CD14-positive monocyte (primary cell): ENCODE measurements at regions not wholly inside any gene's neighbourhood (a gene's known extent, or its start where the extent isn't known, plus 50 kb on each side); places are given as distances from the start of the nearest gene placed in this dataset.

Source experiments
- DNase-seq, 3 donors: peaks; one replicate each; pipeline ENCODE4 v3.0.0-alpha.2; 2011 to 2022
- H2AFZ ChIP-seq: 2 replicates; pipeline ENCODE4 v1.6.0; 2012; ENCODE audit warnings: mild to moderate bottlenecking, low read depth, low read length, inconsistent platforms; ENCODE audit not compliant: insufficient read depth, poor library complexity, severe bottlenecking
- H3K27ac ChIP-seq, 2 donors: 1 replicate in 1 of 2; 2 replicates in 1 of 2; pipeline ENCODE4 v1.5.1; 2012 to 2013; ENCODE audit warnings: low read length in 2 of 2, control low read depth in 1 of 2, inconsistent platforms in 1 of 2, low read depth in 1 of 2, mild to moderate bottlenecking in 1 of 2
- H3K27me3 ChIP-seq, 2 donors: one replicate each; pipeline versions ENCODE4 v1.6.0 to v1.6.1; 2011 to 2013; ENCODE audit warnings: low read length in 2 of 2; ENCODE audit not compliant: control insufficient read depth in 2 of 2, insufficient read depth in 2 of 2
- H3K36me3 ChIP-seq, 2 donors: replicated peaks in 1 of 2; 1 replicate in 1 of 2; 2 replicates in 1 of 2; pipeline versions ENCODE4 v1.5.1 to v1.6.1; 2012 to 2013; ENCODE audit warnings: low read length in 2 of 2, control low read depth in 1 of 2, inconsistent platforms in 1 of 2, mild to moderate bottlenecking in 1 of 2; ENCODE audit not compliant: insufficient read depth in 2 of 2, control insufficient read depth in 1 of 2
- H3K4me1 ChIP-seq, 2 donors: 1 replicate in 1 of 2; 2 replicates in 1 of 2; pipeline versions ENCODE4 v1.5.1 to v1.6.1; 2012 to 2013; ENCODE audit warnings: low read length in 2 of 2, control low read depth in 1 of 2, inconsistent platforms in 1 of 2, mild to moderate bottlenecking in 1 of 2, moderate library complexity in 1 of 2; ENCODE audit not compliant: insufficient read depth in 2 of 2, control insufficient read depth in 1 of 2
- H3K4me2 ChIP-seq: replicated peaks from 2 replicates; pipeline ENCODE3; 2012; ENCODE audit warnings: low read length, moderate library complexity, mild to moderate bottlenecking; ENCODE audit not compliant: poor library complexity, severe bottlenecking; ENCODE audit errors: extremely low read depth
- H3K4me3 ChIP-seq, 3 experiments: fragments of 200-600 bp in 1 of 3; sonication (generic) in 1 of 3; replicated peaks in 1 of 3; 1 replicate in 2 of 3; 2 replicates in 1 of 3; pipeline ENCODE4 v1.5.1; 2011 to 2013; ENCODE audit warnings: low read length in 3 of 3, mild to moderate bottlenecking in 3 of 3, control low read depth in 2 of 3, low read depth in 2 of 3, inconsistent platforms in 1 of 3, moderate library complexity in 1 of 3
- H3K79me2 ChIP-seq: 2 replicates; pipeline ENCODE4 v1.6.0; 2012; ENCODE audit warnings: mild to moderate bottlenecking, control low read depth, inconsistent platforms, low read length, moderate library complexity; ENCODE audit not compliant: insufficient read depth
- H3K9ac ChIP-seq: 2 replicates; pipeline ENCODE4 v1.6.0; 2017; ENCODE audit warnings: low read length, mild to moderate bottlenecking; ENCODE audit not compliant: insufficient read depth, poor library complexity, severe bottlenecking
- H3K9me3 ChIP-seq, 2 donors: replicated peaks in 1 of 2; 1 replicate in 1 of 2; 2 replicates in 1 of 2; pipeline versions ENCODE4 v1.5.1 to v1.6.1; 2012 to 2013; ENCODE audit warnings: low read length in 2 of 2, control low read depth in 1 of 2; ENCODE audit not compliant: control insufficient read depth in 1 of 2, insufficient read depth in 1 of 2
- H4K20me1 ChIP-seq: 2 replicates; pipeline ENCODE4 v1.6.0; 2012; ENCODE audit warnings: mild to moderate bottlenecking, low read length, control low read depth, moderate library complexity; ENCODE audit not compliant: insufficient read depth
- H3K27ac Mint-ChIP-seq, 7 donors: one replicate each; pipeline ENCODE4 v1.8.0; 2020; ENCODE audit warnings: mild to moderate bottlenecking in 7 of 7, mixed read lengths in 7 of 7, moderate library complexity in 6 of 7, inconsistent platforms in 2 of 7
- H3K27me3 Mint-ChIP-seq, 3 donors: one replicate each; pipeline ENCODE4 v1.8.0; 2021 to 2022; ENCODE audit warnings: low read depth in 3 of 3, mild to moderate bottlenecking in 3 of 3, mixed read lengths in 3 of 3, moderate library complexity in 3 of 3, inconsistent platforms in 1 of 3
- H3K36me3 Mint-ChIP-seq, 2 donors: one replicate each; pipeline ENCODE4 v1.8.0; 2020; ENCODE audit warnings: mixed read lengths in 2 of 2, inconsistent platforms in 1 of 2, mild to moderate bottlenecking in 1 of 2
- H3K4me1 Mint-ChIP-seq: one replicate; pipeline ENCODE4 v1.8.0; 2020; ENCODE audit warnings: mild to moderate bottlenecking, mixed read lengths
- H3K4me3 Mint-ChIP-seq, 2 donors: one replicate each; pipeline ENCODE4 v1.8.0; 2020; ENCODE audit warnings: mild to moderate bottlenecking in 2 of 2, mixed read lengths in 2 of 2, moderate library complexity in 1 of 2
- H3K9me3 Mint-ChIP-seq, 7 donors: one replicate each; pipeline ENCODE4 v1.8.0; 2020 to 2022; ENCODE audit warnings: mixed read lengths in 7 of 7, mild to moderate bottlenecking in 6 of 7, moderate library complexity in 6 of 7, inconsistent platforms in 2 of 7
- CTCF ChIP-seq: fragments of 200-600 bp; IDR thresholded peaks from one replicate; pipeline ENCODE4 v1.8.0; 2022; ENCODE audit warnings: antibody characterized with exemption, mild to moderate bottlenecking
- WGBS: methylation state at CpG from one replicate; pipeline ENCODE4 v1.1.5; 2013; ENCODE audit warnings: missing lambda C conversion rate; ENCODE audit not compliant: insufficient coverage; 5-methylcytosine and 5-hydroxymethylcytosine counted together
- intact Hi-C, 2 donors: fragments of 100-400 bp; cut with micrococcal nuclease; formaldehyde crosslinking; loops; one replicate each; pipeline versions ENCODE4 v1.15.0 to v1.15.1; 2023

GRCh38 chr4:124085561-124086180 is 626.9 kb downstream of the ANKRD50 start:
- DNase-seq, result no peak
- Mint-ChIP-seq H3K36me3 (no peaks in the 10 kb centered on the region), H3K4me1 (no peaks in the 10 kb centered on the region), H3K4me3 (no peak overlapping the region), H3K27ac (no peak overlapping the region), H3K27me3 (no peaks in the 10 kb centered on the region), H3K9me3 (peaks cover 0 to 5% (median 0%) of the 10 kb centered on the region in 7 donors)
- WGBS, result no CpG with 5 or more reads among the region's 3 CpGs
- intact Hi-C loops, result no loop called here
- Histone ChIP-seq H4K20me1 (no peaks in the 10 kb centered on the region), H3K27ac (no peak overlapping the region), H3K4me2 (no peak overlapping the region), H3K4me1 (no peaks in the 10 kb centered on the region), H3K36me3 (no peaks in the 10 kb centered on the region), H3K9me3 (no peaks in the 10 kb centered on the region), H3K9ac (no peak overlapping the region), H2AFZ (no peak overlapping the region), H3K27me3 (no peaks in the 10 kb centered on the region), H3K4me3 (no peak overlapping the region), H3K79me2 (no peaks in the 10 kb centered on the region)
- no peak for TF ChIP-seq CTCF

GRCh38 chr4:124090021-124090420 is 622.5 kb downstream of the ANKRD50 start:
- no peaks in the 10 kb centered on the region for H3K9me3 ChIP-seq
- no peaks in the 10 kb centered on the region for H3K4me1 Mint-ChIP-seq
- no peak overlapping the region for H3K27ac ChIP-seq
- H3K4me3 Mint-ChIP-seq, result no peak overlapping the region
- no peak overlapping the region for H3K27ac Mint-ChIP-seq
- intact Hi-C loops, result no loop called here
- H3K27me3 ChIP-seq, result no peaks in the 10 kb centered on the region
- no peak for DNase-seq
- no peak overlapping the region for H3K4me3 ChIP-seq
- no peak overlapping the region for H3K4me2 ChIP-seq
- H3K9ac ChIP-seq, result no peak overlapping the region
- no peak overlapping the region for H2AFZ ChIP-seq
- no peaks in the 10 kb centered on the region for H3K4me1 ChIP-seq
- H3K9me3 Mint-ChIP-seq, result peaks cover 0 to 4% (median 0%) of the 10 kb centered on the region in 7 donors
- no peaks in the 10 kb centered on the region for H3K79me2 ChIP-seq
- no peaks in the 10 kb centered on the region for H3K36me3 ChIP-seq
- H3K36me3 Mint-ChIP-seq, result no peaks in the 10 kb centered on the region
- WGBS, result no CpG with 5 or more reads among the region's 8 CpGs
- H4K20me1 ChIP-seq, result no peaks in the 10 kb centered on the region
- peaks cover 0 to 2% (median 0%) of the 10 kb centered on the region in 3 donors for H3K27me3 Mint-ChIP-seq
- TF ChIP-seq CTCF, result no peak
